Tibial artery (tissue), 4 donors: ENCODE measurements at regions not wholly inside any gene's neighbourhood (a gene's known extent, or its start where the extent isn't known, plus 50 kb on each side); places are given as distances from the start of the nearest gene placed in this dataset.

Source experiments
- DNase-seq, 2 donors: peaks; one replicate each; pipeline ENCODE4 v3.0.0-alpha.2; 2019
- H3K27ac ChIP-seq, 2 donors: fragments of 200-600 bp; sonication (generic) in 1 of 2; 1 replicate in 1 of 2; 2 replicates in 1 of 2; pipeline ENCODE4 v1.5.1; 2018 to 2019; ENCODE audit warnings: mild to moderate bottlenecking in 1 of 2
- H3K27me3 ChIP-seq, 2 donors: fragments of 200-600 bp; sonication (generic) in 1 of 2; one replicate each; pipeline versions ENCODE4 v1.5.1 to v1.6.0; 2016 to 2019
- H3K36me3 ChIP-seq, 3 donors: fragments of 200-600 bp; sonication (generic) in 2 of 3; one replicate each; pipeline ENCODE4 v1.5.1; 2016 to 2019; ENCODE audit warnings: mild to moderate bottlenecking in 2 of 3
- H3K4me1 ChIP-seq, 4 donors: fragments of 200-600 bp; sonication (generic) in 2 of 4; 1 replicate in 3 of 4; 2 replicates in 1 of 4; pipeline ENCODE4 v1.5.1; 2016 to 2019
- H3K4me3 ChIP-seq, 2 donors: fragments of 200-600 bp; sonication (generic) in 1 of 2; 1 replicate in 1 of 2; 2 replicates in 1 of 2; pipeline ENCODE4 v1.5.1; 2018 to 2019; ENCODE audit warnings: mild to moderate bottlenecking in 2 of 2
- H3K9me3 ChIP-seq, 3 donors: fragments of 200-600 bp; sonication (generic) in 1 of 3; one replicate each; pipeline ENCODE4 v1.5.1; 2016 to 2019
- CTCF ChIP-seq, 2 experiments: fragments of 200-600 bp in 1 of 2; fragments of 450-650 bp in 1 of 2; IDR thresholded peaks; one replicate each; pipeline ENCODE4 v1.5.1; 2017 to 2019; ENCODE audit warnings: antibody characterized with exemption in 2 of 2, mild to moderate bottlenecking in 1 of 2, moderate library complexity in 1 of 2
- intact Hi-C: fragments of 100-400 bp; cut with DNase I; formaldehyde crosslinking; loops from one replicate; pipeline ENCODE4 v1.15.0; 2023; ENCODE audit warnings: low total_unique reads

GRCh38 chr14:82757776-82758175, 1224.1 kb upstream of the SEL1L start:
- H3K9me3 ChIP-seq, result no peaks in the 10 kb centered on the region
- intact Hi-C loops, result no loop called here
- no peaks in the 10 kb centered on the region for H3K27me3 ChIP-seq
- no peak overlapping the region for H3K27ac ChIP-seq
- DNase-seq, result no peak
- no peaks in the 10 kb centered on the region for H3K4me1 ChIP-seq
- H3K4me3 ChIP-seq, result no peak overlapping the region
- no peak for TF ChIP-seq CTCF (IDR thresholded peaks at IDR 0.05)
- no peaks in the 10 kb centered on the region for H3K36me3 ChIP-seq

GRCh38 chr14:82759656-82760055, 1226.0 kb upstream of the SEL1L start:
- Histone ChIP-seq H3K4me1 (no peaks in the 10 kb centered on the region), H3K27me3 (no peaks in the 10 kb centered on the region), H3K4me3 (no peak overlapping the region), H3K9me3 (no peaks in the 10 kb centered on the region), H3K27ac (no peak overlapping the region), H3K36me3 (no peaks in the 10 kb centered on the region)
- TF ChIP-seq CTCF (IDR thresholded peaks at IDR 0.05), result no peak
- no peak for DNase-seq
- intact Hi-C loops, result no loop called here

- H3K4me3 ChIP-seq, result no peak overlapping the region
- no peaks in the 10 kb centered on the region for H3K36me3 ChIP-seq
- peaks cover 0 to 22% (median 2%) of the 10 kb centered on the region in 4 donors for H3K4me1 ChIP-seq
- no peaks in the 10 kb centered on the region for H3K9me3 ChIP-seq
- TF ChIP-seq CTCF (IDR thresholded peaks at IDR 0.05), result no peak
- intact Hi-C loops, result no loop called here
- DNase-seq, result no peak
- H3K27me3 ChIP-seq, result no peaks in the 10 kb centered on the region
- H3K27ac ChIP-seq, result no peak overlapping the region
These were observed 1232.5 kb upstream of the SEL1L start for GRCh38 chr14:82766123-82766522.

- H3K9me3 ChIP-seq, result no peaks in the 10 kb centered on the region
- H3K36me3 ChIP-seq, result no peaks in the 10 kb centered on the region
- peak overlapping the region in 1 of 2 donors; percentile 24 for H3K27ac ChIP-seq
- peaks cover 0 to 22% (median 2%) of the 10 kb centered on the region in 4 donors for H3K4me1 ChIP-seq
- no peak overlapping the region for H3K4me3 ChIP-seq
- no peak for DNase-seq
- TF ChIP-seq CTCF (IDR thresholded peaks at IDR 0.05), result no peak
- no peaks in the 10 kb centered on the region for H3K27me3 ChIP-seq
- intact Hi-C loops, result no loop called here
These were observed 1233.3 kb upstream of the SEL1L start for GRCh38 chr14:82766996-82767395.

- no peaks in the 10 kb centered on the region for H3K9me3 ChIP-seq
- no peak for TF ChIP-seq CTCF (IDR thresholded peaks at IDR 0.05)
These were observed 1243.3 kb upstream of the SEL1L start for GRCh38 chr14:82776958-82777357.

GRCh38 chr14:82778008-82778590, 1244.4 kb upstream of the SEL1L start:
- Histone ChIP-seq H3K9me3 (no peaks in the 10 kb centered on the region), H3K27me3 (no peaks in the 10 kb centered on the region), H3K4me3 (no peak overlapping the region), H3K36me3 (no peaks in the 10 kb centered on the region), H3K27ac (no peak overlapping the region), H3K4me1 (no peaks in the 10 kb centered on the region)
- no peak for DNase-seq
- intact Hi-C loops, result no loop called here
- TF ChIP-seq CTCF (IDR thresholded peaks at IDR 0.05), result no peak

More at GRCh38 chr14:82776958-82777357, 1243.3 kb upstream of the SEL1L start:
- intact Hi-C loops, result no loop called here
- no peaks in the 10 kb centered on the region for H3K27me3 ChIP-seq
- no peak overlapping the region for H3K27ac ChIP-seq
- H3K36me3 ChIP-seq, result no peaks in the 10 kb centered on the region
- no peak overlapping the region for H3K4me3 ChIP-seq
- no peak for DNase-seq
- H3K4me1 ChIP-seq, result no peaks in the 10 kb centered on the region
